Mesenchymal stem cell (in vitro differentiated cells and primary cell): ENCODE measurements at regions not wholly inside any gene's neighbourhood (a gene's known extent, or its start where the extent isn't known, plus 50 kb on each side); places are given as distances from the start of the nearest gene placed in this dataset.

Experiments
- DNase-seq: peaks from one replicate; pipeline ENCODE4 v3.0.0-alpha.2; 2013
- H2AFZ ChIP-seq: one replicate; pipeline ENCODE4 v1.6.1; 2013; ENCODE audit warnings: low read depth, mild to moderate bottlenecking, control low read depth, inconsistent platforms, low read length, moderate library complexity
- H2AK5ac ChIP-seq: 2 replicates; pipeline ENCODE4 v1.6.1; 2013; ENCODE audit warnings: low read length, moderate library complexity, mild to moderate bottlenecking, inconsistent platforms; ENCODE audit not compliant: severe bottlenecking
- H2BK120ac ChIP-seq: one replicate; pipeline ENCODE4 v1.6.1; 2013; ENCODE audit warnings: low read depth, mild to moderate bottlenecking, inconsistent platforms, low read length, moderate library complexity
- H2BK12ac ChIP-seq, 2 experiments: one replicate each; pipeline ENCODE4 v1.6.1; 2013; ENCODE audit warnings: inconsistent platforms in 2 of 2, low read length in 2 of 2, mild to moderate bottlenecking in 2 of 2, moderate library complexity in 2 of 2, control low read depth in 1 of 2
- H2BK15ac ChIP-seq: one replicate; pipeline ENCODE4 v1.6.1; 2013; ENCODE audit warnings: mild to moderate bottlenecking, low read depth, inconsistent platforms; ENCODE audit not compliant: poor library complexity, severe bottlenecking
- H2BK5ac ChIP-seq: 2 replicates; pipeline ENCODE4 v1.6.1; 2013; ENCODE audit warnings: low read depth, mild to moderate bottlenecking, low read length, control low read depth, inconsistent platforms; ENCODE audit not compliant: poor library complexity, severe bottlenecking
- H3K14ac ChIP-seq, 2 experiments: one replicate each; pipeline ENCODE4 v1.6.1; 2013; ENCODE audit warnings: inconsistent platforms in 2 of 2, low read length in 2 of 2, control low read depth in 1 of 2, mild to moderate bottlenecking in 1 of 2, moderate library complexity in 1 of 2
- H3K18ac ChIP-seq, 2 experiments: one replicate each; pipeline ENCODE4 v1.6.1; 2013; ENCODE audit warnings: inconsistent platforms in 2 of 2, low read length in 2 of 2, control low read depth in 1 of 2, low read depth in 1 of 2, mild to moderate bottlenecking in 1 of 2
- H3K23ac ChIP-seq, 2 experiments: one replicate each; pipeline ENCODE4 v1.6.1; 2013; ENCODE audit warnings: inconsistent platforms in 2 of 2, low read length in 2 of 2, mild to moderate bottlenecking in 2 of 2, moderate library complexity in 2 of 2, control low read depth in 1 of 2
- H3K27ac ChIP-seq: 2 replicates; pipeline ENCODE4 v1.5.1; 2013; ENCODE audit warnings: mild to moderate bottlenecking, moderate library complexity, low read length, control low read depth, inconsistent platforms; ENCODE audit not compliant: poor library complexity, severe bottlenecking
- H3K27me3 ChIP-seq, 2 experiments: 2 replicates each; pipeline versions ENCODE4 v1.6.1 to v1.7.0; 2013; ENCODE audit warnings: low read length in 2 of 2, mild to moderate bottlenecking in 2 of 2, moderate library complexity in 2 of 2, control low read depth in 1 of 2, inconsistent platforms in 1 of 2; ENCODE audit not compliant: control insufficient read depth in 1 of 2, insufficient read depth in 1 of 2
- H3K36me3 ChIP-seq, 2 experiments: 2 replicates each; pipeline versions ENCODE4 v1.6.1 to v1.7.0; 2013; ENCODE audit warnings: low read length in 2 of 2, control low read depth in 1 of 2, inconsistent platforms in 1 of 2, low read depth in 1 of 2, mild to moderate bottlenecking in 1 of 2; ENCODE audit not compliant: insufficient read depth in 2 of 2, control insufficient read depth in 1 of 2
- H3K4ac ChIP-seq, 2 experiments: one replicate each; pipeline ENCODE4 v1.6.1; 2013; ENCODE audit warnings: inconsistent platforms in 2 of 2, low read length in 2 of 2, mild to moderate bottlenecking in 2 of 2, moderate library complexity in 2 of 2, control low read depth in 1 of 2, low read depth in 1 of 2
- H3K4me1 ChIP-seq: 2 replicates; pipeline ENCODE4 v1.6.1; 2013; ENCODE audit warnings: low read depth, low read length, control low read depth; ENCODE audit not compliant: control insufficient read depth, insufficient read depth
- H3K4me2 ChIP-seq: 2 replicates; pipeline ENCODE4 v1.6.1; 2013; ENCODE audit warnings: low read length, mild to moderate bottlenecking, inconsistent platforms; ENCODE audit not compliant: poor library complexity, severe bottlenecking
- H3K4me3 ChIP-seq, 2 experiments: 2 replicates each; pipeline versions ENCODE4 v1.5.1 to v1.7.0; 2013; ENCODE audit warnings: low read length in 2 of 2, mild to moderate bottlenecking in 2 of 2, control low read depth in 1 of 2, low read depth in 1 of 2; ENCODE audit not compliant: insufficient read depth in 1 of 2
- H3K79me1 ChIP-seq: replicated peaks from 2 replicates; pipeline ENCODE4 v1.6.1; 2013; ENCODE audit warnings: mild to moderate bottlenecking, control low read depth, low read length, inconsistent platforms; ENCODE audit not compliant: poor library complexity, severe bottlenecking
- H3K9ac ChIP-seq: 2 replicates; pipeline ENCODE4 v1.7.0; 2013; ENCODE audit warnings: mild to moderate bottlenecking, low read length, moderate library complexity
- H3K9me3 ChIP-seq: 2 replicates; pipeline ENCODE4 v1.7.0; 2013; ENCODE audit warnings: mild to moderate bottlenecking, low read length; ENCODE audit not compliant: control insufficient read depth
- H4K8ac ChIP-seq: one replicate; pipeline ENCODE4 v1.6.1; 2013; ENCODE audit warnings: inconsistent platforms, mild to moderate bottlenecking, low read length, moderate library complexity
- H4K91ac ChIP-seq: one replicate; pipeline ENCODE4 v1.6.1; 2013; ENCODE audit warnings: mild to moderate bottlenecking, low read length, inconsistent platforms
- WGBS: methylation state at CpG from one replicate; pipeline ENCODE4 v1.1.7; 2013; ENCODE audit warnings: mixed read lengths; 5-methylcytosine and 5-hydroxymethylcytosine counted together

GRCh38 chr2:128474036-128474955 is 155.6 kb upstream of the HS6ST1 start:
- DNase-seq, result no peak
- Histone ChIP-seq H2BK15ac (no peak overlapping the region), H2BK120ac (no peak overlapping the region), H3K9ac (no peak overlapping the region), H2BK12ac (no peak overlapping the region), H3K14ac (no peak overlapping the region), H3K23ac (no peak overlapping the region), H4K8ac (no peak overlapping the region), H3K27ac (no peak overlapping the region), H2AK5ac (no peak overlapping the region), H3K4me2 (no peak overlapping the region), H3K27me3 (peaks cover 0 to 19% of the 10 kb centered on the region in 2 experiments), H2BK5ac (no peak overlapping the region), H3K9me3 (peaks cover 16% of the 10 kb centered on the region), H3K4ac (no peak overlapping the region), H3K4me3 (no peak overlapping the region), H3K79me1 (no peaks in the 10 kb centered on the region), H3K18ac (peak overlapping the region in 1 of 2 experiments; percentile 11), H4K91ac (no peak overlapping the region), H3K4me1 (no peaks in the 10 kb centered on the region), H3K36me3 (peaks cover 0 to 3% of the 10 kb centered on the region in 2 experiments), H2AFZ (no peak overlapping the region)
- WGBS, result 91% methylated on average over 10 of the region's 10 CpGs

DNA sequence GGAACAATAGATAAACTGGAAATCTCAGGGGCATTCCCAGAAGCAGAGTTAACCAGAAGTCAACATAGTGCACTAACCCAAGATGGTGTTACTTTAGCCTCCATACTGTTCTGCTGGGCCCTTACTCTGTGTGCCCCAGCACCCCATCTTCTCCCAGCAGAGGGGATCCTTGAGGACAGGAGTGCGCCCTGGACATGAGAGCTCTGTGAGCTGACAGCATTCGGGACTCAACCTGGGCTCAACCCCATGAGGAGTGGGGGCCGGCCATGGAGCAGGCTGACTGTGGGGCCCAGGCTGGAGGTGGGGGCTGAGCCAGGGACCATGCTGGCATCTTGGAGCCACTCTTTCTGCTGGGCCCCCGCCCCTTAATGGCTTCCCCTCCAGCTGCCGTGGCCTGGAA is 156.3 kb upstream of the HS6ST1 start:
- Histone ChIP-seq H3K9ac (no peak overlapping the region), H2BK120ac (no peak overlapping the region), H2AK5ac (no peak overlapping the region), H3K9me3 (peaks cover 9% of the 10 kb centered on the region), H3K27me3 (peaks cover 0 to 20% of the 10 kb centered on the region in 2 experiments), H2BK12ac (no peak overlapping the region), H2AFZ (no peak overlapping the region), H3K27ac (no peak overlapping the region), H3K4ac (no peak overlapping the region), H3K14ac (no peak overlapping the region), H3K23ac (peak overlapping the region in 1 of 2 experiments; percentile 26), H3K18ac (no peak overlapping the region), H3K4me2 (no peak overlapping the region), H3K4me3 (no peak overlapping the region), H3K4me1 (no peaks in the 10 kb centered on the region), H3K79me1 (no peaks in the 10 kb centered on the region), H2BK15ac (peak overlapping the region; percentile 38), H3K36me3 (peaks cover 0 to 3% of the 10 kb centered on the region in 2 experiments), H2BK5ac (no peak overlapping the region), H4K8ac (no peak overlapping the region), H4K91ac (no peak overlapping the region)
- WGBS, result 91% methylated on average over 5 of the region's 5 CpGs
- DNase-seq, result no peak

DNA sequence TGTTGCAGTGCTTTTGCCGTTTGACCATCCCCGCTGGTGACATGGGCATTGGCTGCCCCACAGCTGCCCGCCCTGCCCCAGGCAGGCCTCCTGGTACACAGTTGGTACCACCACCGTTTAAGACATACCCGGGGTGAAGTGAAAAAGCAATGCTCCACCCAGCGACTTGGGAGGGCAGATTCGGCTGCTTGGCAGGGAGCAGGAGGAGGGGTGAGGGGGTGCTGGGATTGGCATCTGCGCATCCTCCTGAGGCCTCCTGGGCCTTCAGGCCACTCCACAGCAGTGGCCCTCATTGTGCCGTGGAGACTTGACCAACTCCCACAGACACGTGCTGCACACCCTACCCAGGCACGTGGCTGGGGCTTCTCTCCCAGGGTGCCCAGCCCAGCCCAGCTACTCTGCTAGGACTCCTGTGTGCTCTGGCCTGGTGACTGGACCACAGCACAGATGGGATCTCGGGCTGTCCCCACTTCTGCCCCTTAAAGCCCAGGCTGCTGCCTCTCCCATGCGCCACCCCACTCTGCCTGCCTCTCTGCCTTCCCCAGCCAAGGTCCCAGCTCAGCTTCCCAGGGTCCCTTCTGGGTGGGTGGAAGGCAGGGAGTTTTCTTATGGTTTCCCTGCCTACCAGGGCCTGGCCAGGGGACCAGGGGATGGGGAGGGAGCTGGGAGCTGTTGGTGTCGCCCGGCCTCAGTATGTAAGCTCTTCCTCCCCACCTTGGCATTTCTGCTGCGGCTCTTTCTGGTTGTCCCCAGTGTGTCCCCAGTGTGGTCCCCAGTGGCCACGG is 157.0 kb upstream of the HS6ST1 start:
- no peak overlapping the region for H2BK15ac ChIP-seq
- peaks cover 0 to 20% of the 10 kb centered on the region in 2 experiments for H3K27me3 ChIP-seq
- H3K79me1 ChIP-seq, result no peaks in the 10 kb centered on the region
- no peak overlapping the region for H2BK12ac ChIP-seq
- no peak overlapping the region for H3K9ac ChIP-seq
- no peak overlapping the region for H2AFZ ChIP-seq
- H3K36me3 ChIP-seq, result peaks cover 0 to 3% of the 10 kb centered on the region in 2 experiments
- no peak overlapping the region for H4K8ac ChIP-seq
- DNase-seq, result no peak
- no peaks in the 10 kb centered on the region for H3K4me1 ChIP-seq
- H2BK5ac ChIP-seq, result no peak overlapping the region
- no peak overlapping the region for H2BK120ac ChIP-seq
- WGBS, result 92% methylated on average over 16 of the region's 17 CpGs
- no peak overlapping the region for H3K27ac ChIP-seq
- H3K23ac ChIP-seq, result no peak overlapping the region
- H3K18ac ChIP-seq, result no peak overlapping the region
- H4K91ac ChIP-seq, result no peak overlapping the region
- no peak overlapping the region for H3K4me2 ChIP-seq
- no peak overlapping the region for H3K14ac ChIP-seq
- no peak overlapping the region for H3K4me3 ChIP-seq
- no peak overlapping the region for H2AK5ac ChIP-seq
- no peak overlapping the region for H3K4ac ChIP-seq
- peaks cover 3% of the 10 kb centered on the region for H3K9me3 ChIP-seq
